Activated naive CD8-positive, alpha-beta T cell treated with anti-CD3 and anti-CD28 coated beads, Interleukin-2, amount 10 ng/mL, durations not matched to agents 7 days and 5 days (primary cell): ENCODE measurements at regions not wholly inside any gene's neighbourhood (a gene's known extent, or its start where the extent isn't known, plus 50 kb on each side); places are given as distances from the start of the nearest gene placed in this dataset.

Experiments
- ATAC-seq: fragments of 150-1000 bp; cut with Tn5 transposase; one replicate; pipeline ENCODE4 v1.10.0; 2021; ENCODE audit warnings: low read depth, moderate library complexity
- POLR2A ChIA-PET: fragments of 350-600 bp; sonication (Branson Sonifier 250); formaldehyde crosslinking; loops from one replicate; lab custom pipeline; 2021; ENCODE audit warnings: antibody characterized with exemption; lab: Charles Lee
- DNase-seq: peaks from one replicate; pipeline ENCODE4 v3.0.0; 2021
- H3K27ac Mint-ChIP-seq: one replicate; pipeline ENCODE4 v1.8.0; 2022; ENCODE audit warnings: mild to moderate bottlenecking, mixed read lengths
- H3K27me3 Mint-ChIP-seq: one replicate; pipeline ENCODE4 v1.8.0; 2022; ENCODE audit warnings: mild to moderate bottlenecking, moderate library complexity, mixed read lengths
- H3K36me3 Mint-ChIP-seq: one replicate; pipeline ENCODE4 v1.8.0; 2021; ENCODE audit warnings: mild to moderate bottlenecking, mixed read lengths
- H3K4me1 Mint-ChIP-seq: one replicate; pipeline ENCODE4 v1.8.0; 2021; ENCODE audit warnings: mixed read lengths
- H3K4me3 Mint-ChIP-seq: one replicate; pipeline ENCODE4 v1.8.0; 2022; ENCODE audit warnings: mild to moderate bottlenecking, moderate library complexity, mixed read lengths
- H3K9me3 Mint-ChIP-seq: one replicate; pipeline ENCODE4 v1.8.0; 2021; ENCODE audit warnings: mixed read lengths

- no peak overlapping the region for H3K27ac Mint-ChIP-seq
- H3K9me3 Mint-ChIP-seq = peaks cover 8% of the 10 kb centered on the region
- DNase-seq (no peak), ATAC-seq (no peak)
- POLR2A ChIA-PET = no interaction called here
- H3K4me3 Mint-ChIP-seq = no peak overlapping the region
- H3K4me1 Mint-ChIP-seq = no peaks in the 10 kb centered on the region
- no peaks in the 10 kb centered on the region for H3K27me3 Mint-ChIP-seq
- no peaks in the 10 kb centered on the region for H3K36me3 Mint-ChIP-seq
Measured at GRCh38 chr3:21067031-21067813, 683.8 kb downstream of the ZNF385D start.

GRCh38 chr3:21062831-21063294 lies 688.1 kb downstream of the ZNF385D start:
- POLR2A ChIA-PET = no interaction called here
- ATAC-seq (no peak), DNase-seq (no peak)
- Mint-ChIP-seq H3K9me3 (peaks cover 4% of the 10 kb centered on the region), H3K27me3 (peaks cover 2% of the 10 kb centered on the region), H3K4me1 (no peaks in the 10 kb centered on the region), H3K4me3 (no peak overlapping the region), H3K36me3 (no peaks in the 10 kb centered on the region), H3K27ac (no peak overlapping the region)

GRCh38 chr3:21059404-21059803 lies 691.6 kb downstream of the ZNF385D start:
- POLR2A ChIA-PET = no interaction called here
- DNase-seq (no peak), ATAC-seq (no peak)
- no peaks in the 10 kb centered on the region for H3K4me1 Mint-ChIP-seq
- H3K9me3 Mint-ChIP-seq = peaks cover 2% of the 10 kb centered on the region
- no peak overlapping the region for H3K27ac Mint-ChIP-seq
- H3K27me3 Mint-ChIP-seq = peaks cover 2% of the 10 kb centered on the region
- no peak overlapping the region for H3K4me3 Mint-ChIP-seq
- H3K36me3 Mint-ChIP-seq = no peaks in the 10 kb centered on the region

- POLR2A ChIA-PET = no interaction called here
- Mint-ChIP-seq H3K27ac (no peak overlapping the region), H3K4me1 (no peaks in the 10 kb centered on the region), H3K27me3 (peaks cover 2% of the 10 kb centered on the region), H3K36me3 (no peaks in the 10 kb centered on the region), H3K4me3 (no peak overlapping the region), H3K9me3 (peaks cover 5% of the 10 kb centered on the region)
- ATAC-seq (no peak), DNase-seq (no peak)
Measured at GRCh38 chr3:21056293-21056692, 694.7 kb downstream of the ZNF385D start.

GRCh38 chr3:21055015-21055414 lies 696.0 kb downstream of the ZNF385D start:
- no peak for ATAC-seq
- Mint-ChIP-seq H3K9me3 (peaks cover 5% of the 10 kb centered on the region), H3K27me3 (peaks cover 2% of the 10 kb centered on the region), H3K4me3 (no peak overlapping the region), H3K4me1 (no peaks in the 10 kb centered on the region), H3K27ac (no peak overlapping the region), H3K36me3 (no peaks in the 10 kb centered on the region)
- POLR2A ChIA-PET = no interaction called here
- no peak for DNase-seq

- H3K27ac Mint-ChIP-seq = no peak overlapping the region
- H3K36me3 Mint-ChIP-seq = no peaks in the 10 kb centered on the region
- H3K27me3 Mint-ChIP-seq = peaks cover 2% of the 10 kb centered on the region
- peaks cover 5% of the 10 kb centered on the region for H3K9me3 Mint-ChIP-seq
- H3K4me1 Mint-ChIP-seq = no peaks in the 10 kb centered on the region
- DNase-seq (no peak), ATAC-seq (no peak)
- no peak overlapping the region for H3K4me3 Mint-ChIP-seq
- POLR2A ChIA-PET = no interaction called here
Measured at GRCh38 chr3:21054064-21054463, 696.9 kb downstream of the ZNF385D start.

GRCh38 chr3:21049334-21050062 lies 701.5 kb downstream of the ZNF385D start:
- POLR2A ChIA-PET = no interaction called here
- DNase-seq = no peak
- H3K9me3 Mint-ChIP-seq = peaks cover 3% of the 10 kb centered on the region
- ATAC-seq = no peak
- no peaks in the 10 kb centered on the region for H3K4me1 Mint-ChIP-seq
- H3K27me3 Mint-ChIP-seq = no peaks in the 10 kb centered on the region
- no peak overlapping the region for H3K4me3 Mint-ChIP-seq
- H3K27ac Mint-ChIP-seq = no peak overlapping the region
- no peaks in the 10 kb centered on the region for H3K36me3 Mint-ChIP-seq

GRCh38 chr3:21043139-21043538 lies 707.9 kb downstream of the ZNF385D start:
- no peaks in the 10 kb centered on the region for H3K36me3 Mint-ChIP-seq
- H3K27me3 Mint-ChIP-seq = no peaks in the 10 kb centered on the region
- DNase-seq (no peak), ATAC-seq (no peak)
- POLR2A ChIA-PET = no interaction called here
- H3K4me1 Mint-ChIP-seq = no peaks in the 10 kb centered on the region
- H3K4me3 Mint-ChIP-seq = no peak overlapping the region
- peaks cover 1% of the 10 kb centered on the region for H3K9me3 Mint-ChIP-seq
- no peak overlapping the region for H3K27ac Mint-ChIP-seq

- H3K4me3 Mint-ChIP-seq = no peak overlapping the region
- no peaks in the 10 kb centered on the region for H3K4me1 Mint-ChIP-seq
- POLR2A ChIA-PET = no interaction called here
- H3K9me3 Mint-ChIP-seq = peaks cover 1% of the 10 kb centered on the region
- ATAC-seq = no peak
- no peaks in the 10 kb centered on the region for H3K36me3 Mint-ChIP-seq
- DNase-seq = no peak
- H3K27ac Mint-ChIP-seq = no peak overlapping the region
- no peaks in the 10 kb centered on the region for H3K27me3 Mint-ChIP-seq
Measured at GRCh38 chr3:21042184-21042583, 708.8 kb downstream of the ZNF385D start.

GRCh38 chr3:21041621-21042020 lies 709.4 kb downstream of the ZNF385D start:
- ATAC-seq = no peak
- Mint-ChIP-seq H3K36me3 (no peaks in the 10 kb centered on the region), H3K4me3 (no peak overlapping the region), H3K4me1 (no peaks in the 10 kb centered on the region), H3K27me3 (no peaks in the 10 kb centered on the region), H3K27ac (no peak overlapping the region), H3K9me3 (peaks cover 1% of the 10 kb centered on the region)
- DNase-seq = no peak
- POLR2A ChIA-PET = no interaction called here

GRCh38 chr3:21036888-21037287 lies 714.1 kb downstream of the ZNF385D start:
- Mint-ChIP-seq H3K4me3 (no peak overlapping the region), H3K4me1 (no peaks in the 10 kb centered on the region), H3K27me3 (no peaks in the 10 kb centered on the region), H3K9me3 (peaks cover 2% of the 10 kb centered on the region), H3K27ac (no peak overlapping the region), H3K36me3 (no peaks in the 10 kb centered on the region)
- no peak for DNase-seq
- ATAC-seq = no peak
- POLR2A ChIA-PET = no interaction called here

GRCh38 chr3:21028412-21028811 lies 722.6 kb downstream of the ZNF385D start:
- no peak overlapping the region for H3K4me3 Mint-ChIP-seq
- H3K27me3 Mint-ChIP-seq = no peaks in the 10 kb centered on the region
- ATAC-seq (no peak), DNase-seq (no peak)
- no peaks in the 10 kb centered on the region for H3K9me3 Mint-ChIP-seq
- POLR2A ChIA-PET = no interaction called here
- H3K4me1 Mint-ChIP-seq = no peaks in the 10 kb centered on the region
- no peak overlapping the region for H3K27ac Mint-ChIP-seq
- H3K36me3 Mint-ChIP-seq = no peaks in the 10 kb centered on the region

GRCh38 chr3:21024563-21024962 lies 726.4 kb downstream of the ZNF385D start:
- ATAC-seq (no peak), DNase-seq (no peak)
- POLR2A ChIA-PET = no interaction called here
- H3K36me3 Mint-ChIP-seq = no peaks in the 10 kb centered on the region
- H3K27me3 Mint-ChIP-seq = no peaks in the 10 kb centered on the region
- H3K9me3 Mint-ChIP-seq = no peaks in the 10 kb centered on the region
- no peak overlapping the region for H3K27ac Mint-ChIP-seq
- no peak overlapping the region for H3K4me3 Mint-ChIP-seq
- H3K4me1 Mint-ChIP-seq = no peaks in the 10 kb centered on the region

GRCh38 chr3:21020681-21021080 lies 730.3 kb downstream of the ZNF385D start:
- no peak for DNase-seq
- peaks cover 8% of the 10 kb centered on the region for H3K9me3 Mint-ChIP-seq
- no peaks in the 10 kb centered on the region for H3K36me3 Mint-ChIP-seq
- no peak overlapping the region for H3K27ac Mint-ChIP-seq
- no peaks in the 10 kb centered on the region for H3K27me3 Mint-ChIP-seq
- POLR2A ChIA-PET = no interaction called here
- no peak for ATAC-seq
- H3K4me3 Mint-ChIP-seq = no peak overlapping the region
- no peaks in the 10 kb centered on the region for H3K4me1 Mint-ChIP-seq
